A673 (cell line): ENCODE measurements at regions not wholly inside any gene's neighbourhood (a gene's known extent, or its start where the extent isn't known, plus 50 kb on each side); places are given as distances from the start of the nearest gene placed in this dataset.
A peak's percentile ranks its signal among the peaks of the same experiment; 100 is the strongest.

Experiments
- BruUV-seq: library from RNA; stranded (reverse); fragments of 400-500 nt; replicated peaks from 2 replicates; lab custom pipeline; 2021; lab: Mats Ljungman, UMichigan
- CTCF ChIA-PET: fragments of 300-600 bp; sonication (Branson Sonifier 250); formaldehyde crosslinking; loops from one replicate; lab custom pipeline; 2022; ENCODE audit warnings: antibody characterized with exemption; lab: Charles Lee
- POLR2A ChIA-PET: fragments of 300-600 bp; sonication (Branson Sonifier 250); formaldehyde crosslinking; loops from one replicate; lab custom pipeline; 2022; ENCODE audit warnings: antibody characterized with exemption; ENCODE audit not compliant: low non-redundant PET; lab: Charles Lee
- DNase-seq: peaks from one replicate; pipeline ENCODE4 v3.0.0-alpha.2; 2015; ENCODE audit warnings: low spot score
- H3K27ac ChIP-seq: fragments of 200-600 bp; sonication (generic); 2 replicates; pipeline ENCODE4 v1.5.1; 2016; ENCODE audit warnings: mixed run types, low read depth, mild to moderate bottlenecking, mixed read lengths, antibody characterized with exemption, low read length; ENCODE audit not compliant: poor library complexity, severe bottlenecking
- H3K27me3 ChIP-seq: fragments of 200-600 bp; sonication (generic); replicated peaks from 2 replicates; pipeline ENCODE4 v1.6.1; 2017; ENCODE audit warnings: mixed run types, low read depth, mild to moderate bottlenecking, mixed read lengths, antibody characterized with exemption, low read length; ENCODE audit not compliant: insufficient read depth, poor library complexity
- H3K36me3 ChIP-seq: fragments of 200-600 bp; sonication (generic); 2 replicates; pipeline ENCODE4 v1.6.1; 2016; ENCODE audit warnings: mixed run types, mild to moderate bottlenecking, mixed read lengths, antibody characterized with exemption, low read length; ENCODE audit not compliant: insufficient read depth, poor library complexity, severe bottlenecking
- H3K4me1 ChIP-seq: fragments of 200-600 bp; sonication (generic); 2 replicates; pipeline ENCODE4 v1.6.1; 2017; ENCODE audit warnings: mixed run types, mild to moderate bottlenecking, mixed read lengths, antibody characterized with exemption, low read length; ENCODE audit not compliant: insufficient read depth, poor library complexity, severe bottlenecking
- H3K4me3 ChIP-seq: fragments of 200-600 bp; sonication (generic); 2 replicates; pipeline ENCODE4 v1.5.1; 2016; ENCODE audit warnings: low read depth, mixed run types, mild to moderate bottlenecking, mixed read lengths, low read length; ENCODE audit not compliant: poor library complexity, severe bottlenecking
- H3K9me3 ChIP-seq: fragments of 200-600 bp; sonication (generic); 2 replicates; pipeline ENCODE4 v1.6.1; 2016; ENCODE audit warnings: mixed run types, low read depth, mild to moderate bottlenecking, mixed read lengths, antibody characterized with exemption, low read length; ENCODE audit not compliant: poor library complexity, severe bottlenecking
- EZH2 ChIP-seq: fragments of 200-600 bp; sonication (generic); IDR thresholded peaks from 2 replicates; pipeline ENCODE4 v1.6.1; 2017; ENCODE audit warnings: borderline replicate concordance, low read depth, mild to moderate bottlenecking, mixed read lengths, antibody characterized with exemption, low read length; ENCODE audit not compliant: poor library complexity, severe bottlenecking
- intact Hi-C: fragments of 100-400 bp; cut with micrococcal nuclease; formaldehyde crosslinking; loops from one replicate; pipeline ENCODE4 v1.10.0; 2022; ENCODE audit not compliant: unreplicated experiment
- TF ChIP-seq, protein P1 (sequence below): fragments of 300-800, 200-600 bp; sonication (generic); conservative IDR thresholded peaks from 2 replicates; pipeline ENCODE4 v1.5.1; 2017; ENCODE audit warnings: low read depth, mild to moderate bottlenecking, antibody characterized with exemption, low read length, moderate library complexity, mixed read lengths

DNA sequence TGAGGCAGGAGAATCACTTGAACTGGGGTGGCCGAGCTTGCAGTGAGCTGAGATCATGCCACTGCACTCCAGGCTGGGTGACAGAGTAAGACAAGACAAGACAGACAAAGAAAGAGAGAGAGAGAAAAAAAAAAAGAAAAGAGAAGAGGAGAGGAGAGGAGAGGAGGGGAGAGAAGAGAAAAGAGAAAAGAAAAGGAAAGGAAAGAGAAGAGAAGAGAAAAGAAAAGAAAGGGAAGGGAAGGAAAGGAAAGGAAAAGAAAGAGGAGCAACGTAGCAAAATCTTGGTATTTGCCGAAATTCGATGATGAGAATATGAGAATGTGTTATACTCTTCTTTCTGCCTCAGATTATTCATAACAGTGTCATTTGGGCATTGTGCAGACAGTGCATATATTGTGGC lies 101.2 kb upstream of the PFKP start:
- no peak for TF ChIP-seq EZH2
- TF ChIP-seq, protein P1, sequence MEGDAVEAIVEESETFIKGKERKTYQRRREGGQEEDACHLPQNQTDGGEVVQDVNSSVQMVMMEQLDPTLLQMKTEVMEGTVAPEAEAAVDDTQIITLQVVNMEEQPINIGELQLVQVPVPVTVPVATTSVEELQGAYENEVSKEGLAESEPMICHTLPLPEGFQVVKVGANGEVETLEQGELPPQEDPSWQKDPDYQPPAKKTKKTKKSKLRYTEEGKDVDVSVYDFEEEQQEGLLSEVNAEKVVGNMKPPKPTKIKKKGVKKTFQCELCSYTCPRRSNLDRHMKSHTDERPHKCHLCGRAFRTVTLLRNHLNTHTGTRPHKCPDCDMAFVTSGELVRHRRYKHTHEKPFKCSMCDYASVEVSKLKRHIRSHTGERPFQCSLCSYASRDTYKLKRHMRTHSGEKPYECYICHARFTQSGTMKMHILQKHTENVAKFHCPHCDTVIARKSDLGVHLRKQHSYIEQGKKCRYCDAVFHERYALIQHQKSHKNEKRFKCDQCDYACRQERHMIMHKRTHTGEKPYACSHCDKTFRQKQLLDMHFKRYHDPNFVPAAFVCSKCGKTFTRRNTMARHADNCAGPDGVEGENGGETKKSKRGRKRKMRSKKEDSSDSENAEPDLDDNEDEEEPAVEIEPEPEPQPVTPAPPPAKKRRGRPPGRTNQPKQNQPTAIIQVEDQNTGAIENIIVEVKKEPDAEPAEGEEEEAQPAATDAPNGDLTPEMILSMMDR, result no peak
- intact Hi-C loops, result no loop called here
- Histone ChIP-seq H3K27ac (no peak overlapping the region), H3K4me1 (no peaks in the 10 kb centered on the region), H3K36me3 (no peaks in the 10 kb centered on the region), H3K27me3 (no peaks in the 10 kb centered on the region), H3K9me3 (no peaks in the 10 kb centered on the region), H3K4me3 (no peak overlapping the region)
- DNase-seq, result no peak
- ChIA-PET POLR2A (no interaction called here), CTCF (no interaction called here)
- no TSS peak for BruUV-seq

DNA sequence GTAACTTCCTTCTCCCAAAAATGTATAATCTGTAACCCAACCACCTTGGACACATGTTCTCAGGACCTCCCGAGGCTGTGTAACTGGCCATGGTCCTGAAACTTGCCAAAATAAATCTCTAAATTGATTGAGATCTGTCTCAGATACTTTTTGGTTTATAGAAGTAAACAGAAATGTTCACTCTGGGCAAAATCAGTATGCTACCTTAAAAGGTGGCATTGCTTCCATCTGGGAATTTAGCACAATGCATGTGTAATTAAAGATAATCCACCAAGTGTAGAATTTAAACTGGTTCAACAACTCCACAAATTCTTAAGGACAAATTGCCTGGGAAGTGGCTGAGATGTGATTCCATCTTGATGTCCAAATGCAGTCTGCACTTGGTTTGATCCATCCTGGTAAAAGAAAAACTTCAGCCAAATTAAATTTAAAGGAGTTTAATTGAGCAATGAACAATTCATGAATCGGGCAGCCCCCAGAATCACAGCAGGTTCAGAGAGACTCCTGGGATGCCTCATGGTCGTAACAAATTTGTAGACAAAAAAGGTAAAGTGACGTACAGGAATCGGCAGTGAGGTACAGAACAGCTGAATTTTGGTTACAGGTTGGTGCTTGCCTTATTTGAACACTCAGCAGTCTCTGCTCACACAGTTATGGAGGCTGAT lies 102.6 kb upstream of the PFKP start:
- TF ChIP-seq, protein P1, result no peak
- TF ChIP-seq EZH2, result no peak
- CTCF ChIA-PET, result no interaction called here
- no peak overlapping the region for H3K4me3 ChIP-seq
- no peaks in the 10 kb centered on the region for H3K4me1 ChIP-seq
- intact Hi-C loops, result no loop called here
- no peaks in the 10 kb centered on the region for H3K27me3 ChIP-seq
- H3K27ac ChIP-seq, result no peak overlapping the region
- peak; percentile 35 for DNase-seq
- no peaks in the 10 kb centered on the region for H3K36me3 ChIP-seq
- no peaks in the 10 kb centered on the region for H3K9me3 ChIP-seq
- BruUV-seq, result no TSS peak
- POLR2A ChIA-PET, result no interaction called here

DNA sequence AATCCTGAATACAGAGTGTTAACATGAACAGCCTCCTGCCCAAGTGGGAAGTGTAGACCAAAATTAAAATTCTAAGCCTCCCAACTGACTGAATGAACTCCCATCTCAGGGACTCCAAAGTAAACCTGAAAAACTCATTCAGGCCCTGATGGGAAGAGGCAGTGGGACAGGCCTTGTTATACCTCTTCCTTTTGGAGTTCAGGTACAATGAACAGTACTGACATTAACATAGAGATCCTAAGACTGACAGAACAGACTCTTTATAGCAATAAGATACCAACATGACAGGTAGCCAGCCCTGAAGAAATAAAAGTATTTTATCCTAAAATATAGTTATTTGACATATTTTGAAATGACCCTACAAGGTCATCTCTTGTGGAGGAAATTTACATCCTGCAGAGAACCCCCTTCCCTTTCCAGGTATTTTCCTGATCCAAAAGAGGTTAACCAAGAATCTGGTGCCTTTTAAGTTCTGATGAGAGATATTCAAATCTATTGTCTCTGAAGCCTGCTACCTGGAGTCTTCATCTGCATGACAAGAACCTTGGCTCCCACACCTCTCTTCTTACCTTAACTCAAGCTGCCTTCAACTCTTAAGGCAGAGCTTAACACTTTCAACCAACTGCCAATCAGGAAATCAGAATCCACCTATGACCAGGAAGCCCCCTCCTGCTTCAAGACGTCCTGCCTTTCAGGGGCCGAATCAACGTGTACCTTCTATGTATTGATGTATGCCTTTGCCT lies 103.3 kb upstream of the PFKP start:
- DNase-seq, result no peak
- no TSS peak for BruUV-seq
- intact Hi-C loops, result no loop called here
- Histone ChIP-seq H3K36me3 (no peaks in the 10 kb centered on the region), H3K27me3 (no peaks in the 10 kb centered on the region), H3K4me1 (no peaks in the 10 kb centered on the region), H3K9me3 (no peaks in the 10 kb centered on the region), H3K4me3 (no peak overlapping the region), H3K27ac (no peak overlapping the region)
- ChIA-PET CTCF (no interaction called here), POLR2A (no interaction called here)
- TF ChIP-seq EZH2, result no peak
- TF ChIP-seq, protein P1, result no peak
